Mesenchymal stem cell (in vitro differentiated cells and primary cell): ENCODE measurements at regions not wholly inside any gene's neighbourhood (a gene's known extent, or its start where the extent isn't known, plus 50 kb on each side); places are given as distances from the start of the nearest gene placed in this dataset.

Experiments
- DNase-seq: peaks from one replicate; pipeline ENCODE4 v3.0.0-alpha.2; 2013
- H2AFZ ChIP-seq: one replicate; pipeline ENCODE4 v1.6.1; 2013; ENCODE audit warnings: low read depth, mild to moderate bottlenecking, control low read depth, inconsistent platforms, low read length, moderate library complexity
- H2AK5ac ChIP-seq: 2 replicates; pipeline ENCODE4 v1.6.1; 2013; ENCODE audit warnings: low read length, moderate library complexity, mild to moderate bottlenecking, inconsistent platforms; ENCODE audit not compliant: severe bottlenecking
- H2BK120ac ChIP-seq: one replicate; pipeline ENCODE4 v1.6.1; 2013; ENCODE audit warnings: low read depth, mild to moderate bottlenecking, inconsistent platforms, low read length, moderate library complexity
- H2BK12ac ChIP-seq, 2 experiments: one replicate each; pipeline ENCODE4 v1.6.1; 2013; ENCODE audit warnings: inconsistent platforms in 2 of 2, low read length in 2 of 2, mild to moderate bottlenecking in 2 of 2, moderate library complexity in 2 of 2, control low read depth in 1 of 2
- H2BK15ac ChIP-seq: one replicate; pipeline ENCODE4 v1.6.1; 2013; ENCODE audit warnings: mild to moderate bottlenecking, low read depth, inconsistent platforms; ENCODE audit not compliant: poor library complexity, severe bottlenecking
- H2BK5ac ChIP-seq: 2 replicates; pipeline ENCODE4 v1.6.1; 2013; ENCODE audit warnings: low read depth, mild to moderate bottlenecking, low read length, control low read depth, inconsistent platforms; ENCODE audit not compliant: poor library complexity, severe bottlenecking
- H3K14ac ChIP-seq, 2 experiments: one replicate each; pipeline ENCODE4 v1.6.1; 2013; ENCODE audit warnings: inconsistent platforms in 2 of 2, low read length in 2 of 2, control low read depth in 1 of 2, mild to moderate bottlenecking in 1 of 2, moderate library complexity in 1 of 2
- H3K18ac ChIP-seq, 2 experiments: one replicate each; pipeline ENCODE4 v1.6.1; 2013; ENCODE audit warnings: inconsistent platforms in 2 of 2, low read length in 2 of 2, control low read depth in 1 of 2, low read depth in 1 of 2, mild to moderate bottlenecking in 1 of 2
- H3K23ac ChIP-seq, 2 experiments: one replicate each; pipeline ENCODE4 v1.6.1; 2013; ENCODE audit warnings: inconsistent platforms in 2 of 2, low read length in 2 of 2, mild to moderate bottlenecking in 2 of 2, moderate library complexity in 2 of 2, control low read depth in 1 of 2
- H3K27ac ChIP-seq: 2 replicates; pipeline ENCODE4 v1.5.1; 2013; ENCODE audit warnings: mild to moderate bottlenecking, moderate library complexity, low read length, control low read depth, inconsistent platforms; ENCODE audit not compliant: poor library complexity, severe bottlenecking
- H3K27me3 ChIP-seq, 2 experiments: 2 replicates each; pipeline versions ENCODE4 v1.6.1 to v1.7.0; 2013; ENCODE audit warnings: low read length in 2 of 2, mild to moderate bottlenecking in 2 of 2, moderate library complexity in 2 of 2, control low read depth in 1 of 2, inconsistent platforms in 1 of 2; ENCODE audit not compliant: control insufficient read depth in 1 of 2, insufficient read depth in 1 of 2
- H3K36me3 ChIP-seq, 2 experiments: 2 replicates each; pipeline versions ENCODE4 v1.6.1 to v1.7.0; 2013; ENCODE audit warnings: low read length in 2 of 2, control low read depth in 1 of 2, inconsistent platforms in 1 of 2, low read depth in 1 of 2, mild to moderate bottlenecking in 1 of 2; ENCODE audit not compliant: insufficient read depth in 2 of 2, control insufficient read depth in 1 of 2
- H3K4ac ChIP-seq, 2 experiments: one replicate each; pipeline ENCODE4 v1.6.1; 2013; ENCODE audit warnings: inconsistent platforms in 2 of 2, low read length in 2 of 2, mild to moderate bottlenecking in 2 of 2, moderate library complexity in 2 of 2, control low read depth in 1 of 2, low read depth in 1 of 2
- H3K4me1 ChIP-seq: 2 replicates; pipeline ENCODE4 v1.6.1; 2013; ENCODE audit warnings: low read depth, low read length, control low read depth; ENCODE audit not compliant: control insufficient read depth, insufficient read depth
- H3K4me2 ChIP-seq: 2 replicates; pipeline ENCODE4 v1.6.1; 2013; ENCODE audit warnings: low read length, mild to moderate bottlenecking, inconsistent platforms; ENCODE audit not compliant: poor library complexity, severe bottlenecking
- H3K4me3 ChIP-seq, 2 experiments: 2 replicates each; pipeline versions ENCODE4 v1.5.1 to v1.7.0; 2013; ENCODE audit warnings: low read length in 2 of 2, mild to moderate bottlenecking in 2 of 2, control low read depth in 1 of 2, low read depth in 1 of 2; ENCODE audit not compliant: insufficient read depth in 1 of 2
- H3K79me1 ChIP-seq: replicated peaks from 2 replicates; pipeline ENCODE4 v1.6.1; 2013; ENCODE audit warnings: mild to moderate bottlenecking, control low read depth, low read length, inconsistent platforms; ENCODE audit not compliant: poor library complexity, severe bottlenecking
- H3K9ac ChIP-seq: 2 replicates; pipeline ENCODE4 v1.7.0; 2013; ENCODE audit warnings: mild to moderate bottlenecking, low read length, moderate library complexity
- H3K9me3 ChIP-seq: 2 replicates; pipeline ENCODE4 v1.7.0; 2013; ENCODE audit warnings: mild to moderate bottlenecking, low read length; ENCODE audit not compliant: control insufficient read depth
- H4K8ac ChIP-seq: one replicate; pipeline ENCODE4 v1.6.1; 2013; ENCODE audit warnings: inconsistent platforms, mild to moderate bottlenecking, low read length, moderate library complexity
- H4K91ac ChIP-seq: one replicate; pipeline ENCODE4 v1.6.1; 2013; ENCODE audit warnings: mild to moderate bottlenecking, low read length, inconsistent platforms
- WGBS: methylation state at CpG from one replicate; pipeline ENCODE4 v1.1.7; 2013; ENCODE audit warnings: mixed read lengths; 5-methylcytosine and 5-hydroxymethylcytosine counted together

- Histone ChIP-seq H2AFZ (no peak overlapping the region), H3K14ac (no peak overlapping the region), H3K4me1 (no peaks in the 10 kb centered on the region), H2BK5ac (no peak overlapping the region), H2AK5ac (no peak overlapping the region), H3K4ac (no peak overlapping the region), H4K91ac (no peak overlapping the region), H3K4me3 (no peak overlapping the region), H3K23ac (no peak overlapping the region), H3K18ac (no peak overlapping the region), H3K4me2 (no peak overlapping the region), H2BK12ac (no peak overlapping the region), H3K9ac (no peak overlapping the region), H2BK120ac (no peak overlapping the region), H4K8ac (no peak overlapping the region), H3K36me3 (no peaks in the 10 kb centered on the region), H3K79me1 (no peaks in the 10 kb centered on the region), H3K27me3 (peaks cover 0 to 6% of the 10 kb centered on the region in 2 experiments), H3K9me3 (no peaks in the 10 kb centered on the region), H3K27ac (no peak overlapping the region), H2BK15ac (no peak overlapping the region)
- WGBS: 74% methylated on average over 4 of the region's 4 CpGs
- DNase-seq: no peak
These were observed 98.0 kb downstream of the TEX36 start for GRCh38 chr10:125584954-125585353.

- Histone ChIP-seq H3K9me3 (no peaks in the 10 kb centered on the region), H4K8ac (no peak overlapping the region), H3K14ac (no peak overlapping the region), H3K27ac (no peak overlapping the region), H3K4me2 (no peak overlapping the region), H3K79me1 (no peaks in the 10 kb centered on the region), H3K27me3 (no peaks in the 10 kb centered on the region), H2AK5ac (no peak overlapping the region), H3K4me1 (no peaks in the 10 kb centered on the region), H2BK15ac (no peak overlapping the region), H3K4me3 (no peak overlapping the region), H3K36me3 (no peaks in the 10 kb centered on the region), H3K9ac (no peak overlapping the region), H3K18ac (no peak overlapping the region), H4K91ac (no peak overlapping the region), H3K4ac (no peak overlapping the region), H2AFZ (no peak overlapping the region), H2BK12ac (no peak overlapping the region), H3K23ac (no peak overlapping the region), H2BK5ac (no peak overlapping the region), H2BK120ac (no peak overlapping the region)
- 66% methylated on average over 7 of the region's 7 CpGs for WGBS
- DNase-seq: no peak
These were observed 104.2 kb downstream of the TEX36 start for GRCh38 chr10:125578658-125579315.

- H3K18ac ChIP-seq: no peak overlapping the region
- DNase-seq: no peak
- WGBS: 54% methylated on average over 4 of the region's 4 CpGs
- H3K23ac ChIP-seq: no peak overlapping the region
- no peak overlapping the region for H2BK12ac ChIP-seq
- no peak overlapping the region for H2AFZ ChIP-seq
- H4K91ac ChIP-seq: no peak overlapping the region
- H3K27ac ChIP-seq: no peak overlapping the region
- H2BK120ac ChIP-seq: no peak overlapping the region
- no peak overlapping the region for H3K4me2 ChIP-seq
- no peaks in the 10 kb centered on the region for H3K27me3 ChIP-seq
- H3K9ac ChIP-seq: no peak overlapping the region
- no peak overlapping the region for H2AK5ac ChIP-seq
- H3K79me1 ChIP-seq: no peaks in the 10 kb centered on the region
- no peak overlapping the region for H3K14ac ChIP-seq
- H3K9me3 ChIP-seq: no peaks in the 10 kb centered on the region
- H2BK5ac ChIP-seq: no peak overlapping the region
- H3K4me3 ChIP-seq: no peak overlapping the region
- H3K4me1 ChIP-seq: no peaks in the 10 kb centered on the region
- H3K36me3 ChIP-seq: no peaks in the 10 kb centered on the region
- H2BK15ac ChIP-seq: no peak overlapping the region
- no peak overlapping the region for H3K4ac ChIP-seq
- H4K8ac ChIP-seq: no peak overlapping the region
These were observed 107.1 kb downstream of the TEX36 start for GRCh38 chr10:125575843-125576242.

GRCh38 chr10:125568156-125568555, 114.8 kb downstream of the TEX36 start:
- Histone ChIP-seq H2BK12ac (no peak overlapping the region), H3K4ac (no peak overlapping the region), H3K9ac (no peak overlapping the region), H3K27ac (no peak overlapping the region), H3K18ac (no peak overlapping the region), H2BK15ac (no peak overlapping the region), H2AFZ (no peak overlapping the region), H3K14ac (no peak overlapping the region), H3K4me2 (no peak overlapping the region), H3K79me1 (no peaks in the 10 kb centered on the region), H3K23ac (no peak overlapping the region), H4K8ac (no peak overlapping the region), H2BK120ac (no peak overlapping the region), H2AK5ac (no peak overlapping the region), H3K4me3 (no peak overlapping the region), H3K4me1 (no peaks in the 10 kb centered on the region), H2BK5ac (no peak overlapping the region), H3K36me3 (no peaks in the 10 kb centered on the region), H3K9me3 (no peaks in the 10 kb centered on the region), H3K27me3 (peaks cover 0 to 22% of the 10 kb centered on the region in 2 experiments), H4K91ac (no peak overlapping the region)
- DNase-seq: no peak
- WGBS: 92% methylated on average over 4 of the region's 4 CpGs
